AG04450 (cell line): ENCODE measurements at regions not wholly inside any gene's neighbourhood (a gene's known extent, or its start where the extent isn't known, plus 50 kb on each side); places are given as distances from the start of the nearest gene placed in this dataset.

Source experiments
- CTCF ChIA-PET: fragments of 300-600, 350-600 bp; formaldehyde crosslinking; extraction: SDS; loops from one replicate; lab custom pipeline; 2022; ENCODE audit warnings: antibody characterized with exemption, inconsistent platforms; lab: Charles Lee
- POLR2A ChIA-PET: fragments of 350-600 bp; formaldehyde crosslinking; extraction: SDS; loops from one replicate; lab custom pipeline; 2021; ENCODE audit warnings: antibody characterized with exemption, inconsistent platforms; lab: Yijun Ruan, JAX
- DNase-seq: peaks from one replicate; pipeline ENCODE4 v3.0.0-alpha.2; 2011; ENCODE audit warnings: low read depth, low spot score
- H3K27ac ChIP-seq: one replicate; pipeline ENCODE4 v1.5.1; 2012; ENCODE audit warnings: low read depth, low read length, control low read depth
- H3K27me3 ChIP-seq: one replicate; pipeline ENCODE4 v1.6.0; 2012; ENCODE audit warnings: low read length; ENCODE audit not compliant: control insufficient read depth, insufficient read depth
- H3K4me3 ChIP-seq: 2 replicates; pipeline ENCODE4 v1.5.1; 2011; ENCODE audit warnings: mild to moderate bottlenecking, low read depth, low read length, control low read depth
- H3K9me3 ChIP-seq: 2 replicates; pipeline ENCODE4 v1.5.1; 2012; ENCODE audit warnings: low read length; ENCODE audit not compliant: control insufficient read depth, insufficient read depth
- TF ChIP-seq, protein P1 (sequence below): IDR thresholded peaks from 2 replicates; pipeline ENCODE4 v1.5.1; 2011; ENCODE audit warnings: low read depth, low read length, control low read depth, inconsistent platforms

DNA sequence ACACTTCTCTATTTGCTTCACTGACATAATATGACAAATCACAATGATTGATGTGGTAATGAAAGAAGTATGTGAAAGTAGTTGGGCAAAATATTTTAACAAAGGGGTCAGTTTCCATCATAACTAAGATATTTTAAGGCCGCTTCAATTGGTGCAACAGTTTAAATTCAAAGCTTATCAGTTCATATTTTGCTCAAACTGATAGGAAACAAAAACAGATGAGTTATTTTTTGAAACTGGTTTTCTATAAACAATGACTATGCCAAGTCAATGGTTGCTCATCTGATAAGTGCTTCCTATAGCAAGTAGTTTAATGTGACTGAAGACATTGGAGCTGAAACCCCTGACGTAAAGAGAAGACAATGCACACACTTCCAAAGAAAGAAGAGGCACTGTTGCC is 1290.7 kb downstream of the SUCLG1 start:
- H3K27ac ChIP-seq, result no peak overlapping the region
- no peaks in the 10 kb centered on the region for H3K27me3 ChIP-seq
- no peaks in the 10 kb centered on the region for H3K9me3 ChIP-seq
- TF ChIP-seq, protein P1, sequence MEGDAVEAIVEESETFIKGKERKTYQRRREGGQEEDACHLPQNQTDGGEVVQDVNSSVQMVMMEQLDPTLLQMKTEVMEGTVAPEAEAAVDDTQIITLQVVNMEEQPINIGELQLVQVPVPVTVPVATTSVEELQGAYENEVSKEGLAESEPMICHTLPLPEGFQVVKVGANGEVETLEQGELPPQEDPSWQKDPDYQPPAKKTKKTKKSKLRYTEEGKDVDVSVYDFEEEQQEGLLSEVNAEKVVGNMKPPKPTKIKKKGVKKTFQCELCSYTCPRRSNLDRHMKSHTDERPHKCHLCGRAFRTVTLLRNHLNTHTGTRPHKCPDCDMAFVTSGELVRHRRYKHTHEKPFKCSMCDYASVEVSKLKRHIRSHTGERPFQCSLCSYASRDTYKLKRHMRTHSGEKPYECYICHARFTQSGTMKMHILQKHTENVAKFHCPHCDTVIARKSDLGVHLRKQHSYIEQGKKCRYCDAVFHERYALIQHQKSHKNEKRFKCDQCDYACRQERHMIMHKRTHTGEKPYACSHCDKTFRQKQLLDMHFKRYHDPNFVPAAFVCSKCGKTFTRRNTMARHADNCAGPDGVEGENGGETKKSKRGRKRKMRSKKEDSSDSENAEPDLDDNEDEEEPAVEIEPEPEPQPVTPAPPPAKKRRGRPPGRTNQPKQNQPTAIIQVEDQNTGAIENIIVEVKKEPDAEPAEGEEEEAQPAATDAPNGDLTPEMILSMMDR, result no peak
- ChIA-PET CTCF (no interaction called here), POLR2A (no interaction called here)
- H3K4me3 ChIP-seq, result no peak overlapping the region
- DNase-seq, result no peak

DNA sequence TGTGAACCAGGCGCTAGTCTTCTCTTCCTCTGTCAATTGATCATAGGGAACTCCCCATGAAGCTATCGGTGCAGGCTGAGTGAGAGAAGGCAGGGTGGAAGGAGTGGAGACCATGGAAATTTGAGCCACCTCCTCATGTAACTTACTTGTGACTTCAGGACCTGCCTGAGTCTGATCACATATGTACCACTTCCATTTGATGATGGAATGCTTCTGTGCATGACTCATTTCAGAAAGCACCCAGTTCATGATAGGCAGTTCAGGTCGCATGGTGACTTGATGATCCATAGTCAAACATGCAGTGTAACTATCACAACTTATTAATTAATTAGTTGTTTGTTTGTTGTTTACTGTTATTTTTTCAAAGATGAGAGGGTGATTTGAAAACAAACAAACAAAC is 1296.7 kb downstream of the SUCLG1 start:
- ChIA-PET POLR2A (no interaction called here), CTCF (no interaction called here)
- no peak for DNase-seq
- no peak overlapping the region for H3K4me3 ChIP-seq
- TF ChIP-seq, protein P1, result no peak
- H3K27me3 ChIP-seq, result no peaks in the 10 kb centered on the region
- H3K9me3 ChIP-seq, result no peaks in the 10 kb centered on the region
- no peak overlapping the region for H3K27ac ChIP-seq

DNA sequence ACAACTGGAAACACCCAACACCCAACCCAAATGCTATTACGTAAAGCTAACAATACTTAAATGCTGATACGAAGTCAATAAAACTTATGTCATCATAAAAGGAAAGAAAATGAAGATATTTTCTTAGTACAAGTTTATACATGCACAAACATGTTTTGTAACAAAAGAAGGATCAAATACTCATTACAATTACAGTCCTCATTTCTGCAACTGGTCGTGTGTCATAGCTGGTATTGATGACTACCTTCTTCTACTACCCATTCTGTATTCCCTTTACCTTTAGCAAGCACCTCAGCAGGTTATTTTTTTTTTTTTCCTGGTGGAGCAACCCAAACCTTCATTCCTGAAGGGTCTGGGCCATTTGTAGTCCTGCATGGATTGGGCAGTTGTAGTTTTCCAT is 1298.5 kb downstream of the SUCLG1 start:
- Histone ChIP-seq H3K4me3 (no peak overlapping the region), H3K27me3 (no peaks in the 10 kb centered on the region), H3K9me3 (no peaks in the 10 kb centered on the region), H3K27ac (no peak overlapping the region)
- CTCF ChIA-PET, result interaction anchor here (0.6 kb wide), 1 partner anchor 773 kb away, joined by 4 read pairs; no protein-coding TSS in a partner anchor
- TF ChIP-seq, protein P1, result no peak
- POLR2A ChIA-PET, result no interaction called here
- DNase-seq, result no peak

DNA sequence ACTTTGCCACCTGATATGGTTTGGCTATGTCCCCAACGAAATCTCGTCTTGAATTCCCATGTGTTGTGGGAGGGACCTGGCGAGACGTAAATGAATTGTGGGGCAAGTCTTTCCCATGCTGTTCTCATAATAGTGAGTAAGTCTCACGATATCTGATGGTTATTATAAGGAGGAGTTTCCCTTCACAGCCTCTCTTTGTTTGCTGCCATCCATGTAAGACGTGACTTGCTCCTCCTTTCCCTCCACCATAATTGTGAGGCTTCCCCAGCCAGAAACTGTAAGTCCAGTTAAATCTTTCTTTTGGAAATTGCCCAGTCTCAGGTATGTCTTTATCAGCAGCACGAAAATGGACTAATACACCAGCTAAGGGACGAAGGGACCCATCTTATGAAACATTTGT is 1303.3 kb downstream of the SUCLG1 start:
- Histone ChIP-seq H3K4me3 (no peak overlapping the region), H3K27ac (no peak overlapping the region), H3K9me3 (no peaks in the 10 kb centered on the region), H3K27me3 (no peaks in the 10 kb centered on the region)
- CTCF ChIA-PET, result no interaction called here
- no peak for DNase-seq
- TF ChIP-seq, protein P1, result no peak
- POLR2A ChIA-PET, result no interaction called here

DNA sequence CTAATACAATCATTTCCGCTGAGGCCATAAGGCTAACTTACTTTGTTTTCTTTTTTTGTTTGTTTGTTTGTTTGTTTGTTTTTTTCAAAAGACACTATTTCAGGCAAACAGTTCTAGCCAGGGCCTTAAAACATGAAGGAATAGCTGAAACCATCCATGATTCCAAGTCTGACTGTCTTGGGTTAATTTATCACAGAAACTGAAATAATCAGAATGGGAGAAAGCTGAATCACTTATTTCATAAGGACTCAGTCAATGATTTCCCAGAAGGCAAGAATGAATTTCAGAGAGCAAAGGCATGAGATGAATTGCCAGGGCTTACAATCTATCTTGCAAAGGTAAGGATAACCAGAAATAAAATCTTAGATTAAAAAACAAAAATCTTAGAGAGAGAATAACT is 1315.1 kb downstream of the SUCLG1 start:
- Histone ChIP-seq H3K4me3 (no peak overlapping the region), H3K27me3 (no peaks in the 10 kb centered on the region), H3K27ac (no peak overlapping the region), H3K9me3 (no peaks in the 10 kb centered on the region)
- DNase-seq, result no peak
- POLR2A ChIA-PET, result no interaction called here
- TF ChIP-seq, protein P1, result no peak
- CTCF ChIA-PET, result no interaction called here
